GM06990 (cell line): ENCODE measurements at regions not wholly inside any gene's neighbourhood (a gene's known extent, or its start where the extent isn't known, plus 50 kb on each side); places are given as distances from the start of the nearest gene placed in this dataset.

ENCODE experiments used
- DNase-seq: peaks from one replicate; pipeline ENCODE4 v3.0.0-alpha.2; 2011; ENCODE audit not compliant: insufficient read length; ENCODE audit errors: extremely low read depth
- H3K27me3 ChIP-seq: replicated peaks from 2 replicates; pipeline ENCODE4 v1.6.0; 2011; ENCODE audit warnings: low read length; ENCODE audit not compliant: control insufficient read depth, insufficient read depth
- H3K36me3 ChIP-seq: 2 replicates; pipeline ENCODE4 v1.5.1; 2011; ENCODE audit warnings: low read length; ENCODE audit not compliant: control insufficient read depth, insufficient read depth
- H3K4me3 ChIP-seq: replicated peaks from 2 replicates; pipeline ENCODE4 v1.5.1; 2011; ENCODE audit warnings: low read depth, mild to moderate bottlenecking, control low read depth, low read length
- TF ChIP-seq, protein P1 (sequence below): IDR thresholded peaks from 2 replicates; pipeline ENCODE4 v1.5.1; 2011; ENCODE audit warnings: low read length, control low read depth, mild to moderate bottlenecking, inconsistent platforms; ENCODE audit not compliant: insufficient read depth, poor library complexity, severe bottlenecking

DNA sequence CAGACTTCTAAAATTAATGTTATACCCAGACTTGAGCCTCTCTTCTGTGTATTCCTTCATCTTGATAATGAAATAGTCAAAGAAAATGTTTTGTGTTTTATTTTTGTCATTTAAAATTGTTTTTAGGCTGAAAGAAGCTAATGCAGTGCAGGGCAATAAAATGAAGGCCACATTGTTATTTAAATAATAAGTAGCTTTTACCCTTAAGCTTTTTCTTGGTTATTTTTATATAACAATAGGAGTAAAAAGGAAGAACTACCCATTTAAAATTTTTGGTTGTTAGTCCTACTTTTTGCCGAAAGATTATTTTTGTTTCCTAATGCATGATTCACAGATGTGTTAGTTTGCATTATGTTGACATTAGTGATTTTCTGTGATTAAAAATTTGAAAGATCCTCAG lies 181.0 kb upstream of the MEOX2 start:
- TF ChIP-seq, protein P1, sequence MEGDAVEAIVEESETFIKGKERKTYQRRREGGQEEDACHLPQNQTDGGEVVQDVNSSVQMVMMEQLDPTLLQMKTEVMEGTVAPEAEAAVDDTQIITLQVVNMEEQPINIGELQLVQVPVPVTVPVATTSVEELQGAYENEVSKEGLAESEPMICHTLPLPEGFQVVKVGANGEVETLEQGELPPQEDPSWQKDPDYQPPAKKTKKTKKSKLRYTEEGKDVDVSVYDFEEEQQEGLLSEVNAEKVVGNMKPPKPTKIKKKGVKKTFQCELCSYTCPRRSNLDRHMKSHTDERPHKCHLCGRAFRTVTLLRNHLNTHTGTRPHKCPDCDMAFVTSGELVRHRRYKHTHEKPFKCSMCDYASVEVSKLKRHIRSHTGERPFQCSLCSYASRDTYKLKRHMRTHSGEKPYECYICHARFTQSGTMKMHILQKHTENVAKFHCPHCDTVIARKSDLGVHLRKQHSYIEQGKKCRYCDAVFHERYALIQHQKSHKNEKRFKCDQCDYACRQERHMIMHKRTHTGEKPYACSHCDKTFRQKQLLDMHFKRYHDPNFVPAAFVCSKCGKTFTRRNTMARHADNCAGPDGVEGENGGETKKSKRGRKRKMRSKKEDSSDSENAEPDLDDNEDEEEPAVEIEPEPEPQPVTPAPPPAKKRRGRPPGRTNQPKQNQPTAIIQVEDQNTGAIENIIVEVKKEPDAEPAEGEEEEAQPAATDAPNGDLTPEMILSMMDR = no peak
- no peaks in the 10 kb centered on the region for H3K27me3 ChIP-seq
- H3K4me3 ChIP-seq = no peak overlapping the region
- no peak for DNase-seq
- H3K36me3 ChIP-seq = no peaks in the 10 kb centered on the region

DNA sequence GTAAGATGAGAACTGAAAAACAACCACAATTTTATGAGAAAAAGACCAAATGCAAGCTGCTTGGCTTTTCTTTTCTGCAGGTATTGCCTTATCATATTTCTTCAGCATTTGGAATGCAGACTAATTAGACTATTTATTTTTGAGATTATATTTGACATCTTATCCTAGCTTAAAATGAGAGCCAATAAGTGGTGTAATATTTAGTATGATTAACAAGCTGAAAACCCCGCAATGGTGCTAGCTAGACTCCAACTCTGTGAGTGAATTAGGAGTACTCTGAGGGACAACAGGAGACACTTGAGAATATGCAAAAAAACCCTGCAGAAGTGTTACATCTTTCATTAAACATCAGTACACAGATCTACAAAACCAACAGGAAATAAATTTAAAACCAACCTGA lies 180.3 kb upstream of the MEOX2 start:
- DNase-seq = no peak
- Histone ChIP-seq H3K27me3 (no peaks in the 10 kb centered on the region), H3K4me3 (no peak overlapping the region), H3K36me3 (no peaks in the 10 kb centered on the region)
- TF ChIP-seq, protein P1 = no peak

GRCh38 chr7:15864626-15864991 lies 178.1 kb upstream of the MEOX2 start:
- no peak overlapping the region for H3K4me3 ChIP-seq
- no peak for DNase-seq
- no peaks in the 10 kb centered on the region for H3K36me3 ChIP-seq
- H3K27me3 ChIP-seq = no peaks in the 10 kb centered on the region
- TF ChIP-seq, protein P1 = no peak

GRCh38 chr7:15863951-15864625 lies 177.6 kb upstream of the MEOX2 start:
- H3K36me3 ChIP-seq = no peaks in the 10 kb centered on the region
- no peak overlapping the region for H3K4me3 ChIP-seq
- TF ChIP-seq, protein P1 = no peak
- no peak for DNase-seq
- H3K27me3 ChIP-seq = no peaks in the 10 kb centered on the region

DNA sequence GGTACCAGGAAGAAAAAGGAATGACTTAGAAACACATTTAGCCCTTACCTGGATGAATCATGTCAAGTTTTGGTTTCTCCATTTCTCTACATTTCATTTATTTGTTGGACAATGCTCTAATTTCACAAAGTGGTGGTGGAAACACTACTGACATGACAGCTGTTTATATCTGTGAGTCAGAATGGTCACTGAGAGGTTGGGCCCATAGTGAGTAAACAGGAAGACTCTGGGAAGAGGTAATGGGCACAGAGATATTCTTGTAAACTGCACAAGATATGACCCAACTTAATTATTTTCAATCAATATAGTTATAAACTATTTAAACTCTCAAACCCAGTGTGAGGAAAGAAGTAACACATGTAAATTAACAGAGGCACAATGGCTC lies 176.3 kb upstream of the MEOX2 start:
- Histone ChIP-seq H3K4me3 (no peak overlapping the region), H3K27me3 (no peaks in the 10 kb centered on the region), H3K36me3 (no peaks in the 10 kb centered on the region)
- no peak for DNase-seq
- TF ChIP-seq, protein P1 = no peak
